MCF 10A (cell line): ENCODE measurements at regions not wholly inside any gene's neighbourhood (a gene's known extent, or its start where the extent isn't known, plus 50 kb on each side); places are given as distances from the start of the nearest gene placed in this dataset.
A peak's percentile ranks its signal among the peaks of the same experiment; 100 is the strongest.
"Not testable (repeated sequence)": the region's sequence is repeated elsewhere in the genome, so short reads cannot be mapped to it uniquely, and the experiment has no call there.

Experiments used
- BruUV-seq: library from RNA; stranded (reverse); fragments of 400-500 nt; replicated peaks from 2 replicates; lab custom pipeline; 2021; lab: Mats Ljungman, UMichigan
- CTCF ChIA-PET: fragments of 300-600 bp; sonication (Branson Sonifier 250); formaldehyde crosslinking; extraction: SDS; loops from one replicate; lab custom pipeline; 2021; ENCODE audit warnings: antibody characterized with exemption, inconsistent platforms; lab: Yijun Ruan, JAX
- POLR2A ChIA-PET: fragments of 300-600, 350-650 bp; sonication (Branson Sonifier 250); formaldehyde crosslinking; extraction: SDS; loops from one replicate; lab custom pipeline; 2020; ENCODE audit warnings: antibody characterized with exemption, inconsistent platforms; lab: Yijun Ruan, JAX
- DNase-seq: peaks from one replicate; pipeline ENCODE4 v3.0.0-alpha.2; 2018; ENCODE audit not compliant: unreplicated experiment
- H3K27ac Mint-ChIP-seq: one replicate; pipeline ENCODE4 v1.8.0; 2022; ENCODE audit warnings: mild to moderate bottlenecking, low read depth, mixed read lengths; ENCODE audit not compliant: unreplicated experiment
- H3K27me3 Mint-ChIP-seq: one replicate; pipeline ENCODE4 v1.8.0; 2022; ENCODE audit warnings: mixed read lengths; ENCODE audit not compliant: insufficient read depth, unreplicated experiment
- H3K36me3 Mint-ChIP-seq: one replicate; pipeline ENCODE4 v1.8.0; 2022; ENCODE audit warnings: mild to moderate bottlenecking, moderate library complexity, mixed read lengths; ENCODE audit not compliant: insufficient read depth, unreplicated experiment
- H3K4me1 Mint-ChIP-seq: one replicate; pipeline ENCODE4 v1.8.0; 2022; ENCODE audit warnings: mixed read lengths; ENCODE audit not compliant: insufficient read depth, unreplicated experiment
- H3K4me3 Mint-ChIP-seq: one replicate; pipeline ENCODE4 v1.8.0; 2022; ENCODE audit warnings: mild to moderate bottlenecking, moderate library complexity, mixed read lengths; ENCODE audit not compliant: unreplicated experiment
- H3K9me3 Mint-ChIP-seq: one replicate; pipeline ENCODE4 v1.8.0; 2022; ENCODE audit warnings: mixed read lengths; ENCODE audit not compliant: unreplicated experiment
- CTCF ChIP-seq: fragments of 200-600 bp; IDR thresholded peaks from one replicate; pipeline ENCODE4 v1.8.0; 2022; ENCODE audit warnings: antibody characterized with exemption, mild to moderate bottlenecking; ENCODE audit not compliant: unreplicated experiment
- intact Hi-C: fragments of 100-400 bp; cut with micrococcal nuclease; formaldehyde crosslinking; loops from 2 replicates; pipeline ENCODE4 v1.14.1; 2022

GRCh38 chr20:22846863-22847262 is 188.2 kb upstream of the SSTR4 start:
- ChIA-PET CTCF (interaction anchor here (0.6 kb wide), 2 partner anchors 322 to 695 kb away, joined by 3 read pairs; no protein-coding TSS in a partner anchor), POLR2A (interaction anchor here (0.6 kb wide), 1 partner anchor 504 kb away, joined by 3 read pairs; the partner anchor contains the start of gene NXT1)
- no peaks in the 10 kb centered on the region for H3K36me3 Mint-ChIP-seq
- peaks cover 7% of the 10 kb centered on the region for H3K9me3 Mint-ChIP-seq
- no peak for TF ChIP-seq CTCF
- BruUV-seq, result no TSS peak
- DNase-seq, result no peak
- no peak overlapping the region for H3K4me3 Mint-ChIP-seq
- no peaks in the 10 kb centered on the region for H3K27me3 Mint-ChIP-seq
- no peaks in the 10 kb centered on the region for H3K4me1 Mint-ChIP-seq
- H3K27ac Mint-ChIP-seq, result no peak overlapping the region
- intact Hi-C loops, result no loop called here

- no peak for DNase-seq
- Mint-ChIP-seq H3K4me1 (no peaks in the 10 kb centered on the region), H3K36me3 (no peaks in the 10 kb centered on the region), H3K27ac (no peak overlapping the region), H3K4me3 (no peak overlapping the region), H3K27me3 (no peaks in the 10 kb centered on the region), H3K9me3 (peaks cover 7% of the 10 kb centered on the region)
- CTCF ChIA-PET, result interaction anchor here (0.6 kb wide), 1 partner anchor 10 kb away, joined by 4 read pairs; no protein-coding TSS in a partner anchor
- TF ChIP-seq CTCF, result no peak
- intact Hi-C loops, result no loop called here
- POLR2A ChIA-PET, result no interaction called here
- no TSS peak for BruUV-seq
Measured at GRCh38 chr20:22848364-22848763, 186.7 kb upstream of the SSTR4 start.

GRCh38 chr20:22851679-22852346 is 183.3 kb upstream of the SSTR4 start:
- H3K27ac Mint-ChIP-seq, H3K27me3 Mint-ChIP-seq, H3K4me1 Mint-ChIP-seq, BruUV-seq, H3K4me3 Mint-ChIP-seq, H3K36me3 Mint-ChIP-seq, intact Hi-C loops: not testable (repeated sequence)
- peaks cover 15% of the 10 kb centered on the region for H3K9me3 Mint-ChIP-seq
- peak; percentile 29 for DNase-seq
- POLR2A ChIA-PET, result interaction anchor here (1.4 to 1.6 kb wide), 2 partner anchors 10 to 14 kb away, joined by 3 read pairs; no protein-coding TSS in a partner anchor
- TF ChIP-seq CTCF, result peak; percentile 46
- CTCF ChIA-PET, result interaction anchor here (0.6 to 3.0 kb wide), 13 partner anchors 10 to 1197 kb away, joined by 3 to 21 read pairs (median 3); no protein-coding TSS in a partner anchor

GRCh38 chr20:22861231-22861980 is 173.7 kb upstream of the SSTR4 start:
- no peak overlapping the region for H3K27ac Mint-ChIP-seq
- no TSS peak for BruUV-seq

More at GRCh38 chr20:22861231-22861980, 173.7 kb upstream of the SSTR4 start:
- Mint-ChIP-seq H3K9me3 (no peaks in the 10 kb centered on the region), H3K4me1 (peaks cover 9% of the 10 kb centered on the region), H3K36me3 (no peaks in the 10 kb centered on the region), H3K27me3 (no peaks in the 10 kb centered on the region), H3K4me3 (no peak overlapping the region)
- intact Hi-C loops, result no loop called here
- ChIA-PET POLR2A (interaction anchor here (0.6 to 1.0 kb wide), 3 partner anchors 9 to 22 kb away, joined by 3 to 4 read pairs (median 3); no protein-coding TSS in a partner anchor), CTCF (interaction anchor here (0.7 to 3.9 kb wide), 5 partner anchors 9 to 341 kb away, joined by 3 to 21 read pairs (median 3); no protein-coding TSS in a partner anchor)
- no peak for TF ChIP-seq CTCF
- no peak for DNase-seq
